ENCODE measurements at regions not wholly inside any gene's neighbourhood (a gene's known extent, or its start where the extent isn't known, plus 50 kb on each side); places are given as distances from the start of the nearest gene placed in this dataset.

GRCh38 chr13:20326276-20326675 is 94.2 kb upstream of the GJB6 start:
- H3K4me1 ChIP-seq: no peaks in the 10 kb centered on the region
- intact Hi-C loops (cut with DNase I; ENCODE audit: low total_unique reads) (no loop called here), in situ Hi-C loops (cut with MboI; ENCODE audit: low sequenced_read_pairs in 4 of 4) (no loop called here)
- no peak for ATAC-seq
- no peak overlapping the region for H3K27ac ChIP-seq
- H3K9me3 ChIP-seq: no peaks in the 10 kb centered on the region
- H3K27me3 ChIP-seq: no peaks in the 10 kb centered on the region
- no peak for DNase-seq
- no peak for TF ChIP-seq POLR2A (IDR thresholded peaks at IDR 0.05)
- TF ChIP-seq CTCF (IDR thresholded peaks at IDR 0.05 in 4 of 5, conservative IDR thresholded peaks at IDR 0.05 in 1 of 5): no peak
- H3K36me3 ChIP-seq: no peaks in the 10 kb centered on the region
- H3K4me3 ChIP-seq: no peak overlapping the region

- no peaks in the 10 kb centered on the region for H3K27me3 ChIP-seq
- in situ Hi-C loops (cut with MboI; ENCODE audit: low sequenced_read_pairs in 4 of 4) (no loop called here), intact Hi-C loops (cut with DNase I; ENCODE audit: low total_unique reads) (no loop called here)
- TF ChIP-seq POLR2A (IDR thresholded peaks at IDR 0.05) (no peak), CTCF (IDR thresholded peaks at IDR 0.05 in 4 of 5, conservative IDR thresholded peaks at IDR 0.05 in 1 of 5) (no peak)
- H3K4me3 ChIP-seq: no peak overlapping the region
- DNase-seq (no peak), ATAC-seq (no peak)
- H3K36me3 ChIP-seq: no peaks in the 10 kb centered on the region
- no peaks in the 10 kb centered on the region for H3K4me1 ChIP-seq
- H3K27ac ChIP-seq: no peak overlapping the region
- no peaks in the 10 kb centered on the region for H3K9me3 ChIP-seq
These were observed 88.8 kb upstream of the GJB6 start for GRCh38 chr13:20320885-20321284.

GRCh38 chr13:20313896-20314295 is 81.8 kb upstream of the GJB6 start:
- ATAC-seq: no peak
- intact Hi-C loops (cut with DNase I; ENCODE audit: low total_unique reads) (no loop called here), in situ Hi-C loops (cut with MboI; ENCODE audit: low sequenced_read_pairs in 4 of 4) (no loop called here)

GRCh38 chr13:20312292-20312691 is 80.2 kb upstream of the GJB6 start:
- TF ChIP-seq CTCF (IDR thresholded peaks at IDR 0.05 in 4 of 5, conservative IDR thresholded peaks at IDR 0.05 in 1 of 5) (no peak), POLR2A (IDR thresholded peaks at IDR 0.05) (no peak)
- Histone ChIP-seq H3K36me3 (no peaks in the 10 kb centered on the region), H3K9me3 (no peaks in the 10 kb centered on the region), H3K27ac (no peak overlapping the region), H3K4me1 (no peaks in the 10 kb centered on the region), H3K4me3 (no peak overlapping the region), H3K27me3 (no peaks in the 10 kb centered on the region)
- DNase-seq (no peak), ATAC-seq (no peak)
- intact Hi-C loops (cut with DNase I; ENCODE audit: low total_unique reads): no loop called here
- in situ Hi-C loops (cut with MboI; ENCODE audit: low sequenced_read_pairs in 4 of 4): no loop called here

More at GRCh38 chr13:20313896-20314295, 81.8 kb upstream of the GJB6 start:
- TF ChIP-seq POLR2A (IDR thresholded peaks at IDR 0.05) (no peak), CTCF (IDR thresholded peaks at IDR 0.05 in 4 of 5, conservative IDR thresholded peaks at IDR 0.05 in 1 of 5) (no peak)
- no peak overlapping the region for H3K27ac ChIP-seq
- DNase-seq: no peak
- H3K36me3 ChIP-seq: no peaks in the 10 kb centered on the region
- H3K4me3 ChIP-seq: no peak overlapping the region
- no peaks in the 10 kb centered on the region for H3K9me3 ChIP-seq
- no peaks in the 10 kb centered on the region for H3K4me1 ChIP-seq
- H3K27me3 ChIP-seq: no peaks in the 10 kb centered on the region

GRCh38 chr13:20311596-20311995 is 79.5 kb upstream of the GJB6 start:
- Histone ChIP-seq H3K4me3 (no peak overlapping the region), H3K4me1 (no peaks in the 10 kb centered on the region), H3K36me3 (no peaks in the 10 kb centered on the region), H3K27ac (no peak overlapping the region), H3K9me3 (no peaks in the 10 kb centered on the region), H3K27me3 (no peaks in the 10 kb centered on the region)
- ATAC-seq (no peak), DNase-seq (no peak)
- in situ Hi-C loops (cut with MboI; ENCODE audit: low sequenced_read_pairs in 4 of 4): no loop called here
- TF ChIP-seq CTCF (IDR thresholded peaks at IDR 0.05 in 4 of 5, conservative IDR thresholded peaks at IDR 0.05 in 1 of 5) (no peak), POLR2A (IDR thresholded peaks at IDR 0.05) (no peak)
- intact Hi-C loops (cut with DNase I; ENCODE audit: low total_unique reads): no loop called here

Measured in gastrocnemius medialis (tissue), 4 donors.